ENCODE measurements at regions not wholly inside any gene's neighbourhood (a gene's known extent, or its start where the extent isn't known, plus 50 kb on each side); places are given as distances from the start of the nearest gene placed in this dataset.

GRCh38 chr6:44007818-44008621 is 119.2 kb downstream of the MRPL14 start:
- TF ChIP-seq, protein P1, sequence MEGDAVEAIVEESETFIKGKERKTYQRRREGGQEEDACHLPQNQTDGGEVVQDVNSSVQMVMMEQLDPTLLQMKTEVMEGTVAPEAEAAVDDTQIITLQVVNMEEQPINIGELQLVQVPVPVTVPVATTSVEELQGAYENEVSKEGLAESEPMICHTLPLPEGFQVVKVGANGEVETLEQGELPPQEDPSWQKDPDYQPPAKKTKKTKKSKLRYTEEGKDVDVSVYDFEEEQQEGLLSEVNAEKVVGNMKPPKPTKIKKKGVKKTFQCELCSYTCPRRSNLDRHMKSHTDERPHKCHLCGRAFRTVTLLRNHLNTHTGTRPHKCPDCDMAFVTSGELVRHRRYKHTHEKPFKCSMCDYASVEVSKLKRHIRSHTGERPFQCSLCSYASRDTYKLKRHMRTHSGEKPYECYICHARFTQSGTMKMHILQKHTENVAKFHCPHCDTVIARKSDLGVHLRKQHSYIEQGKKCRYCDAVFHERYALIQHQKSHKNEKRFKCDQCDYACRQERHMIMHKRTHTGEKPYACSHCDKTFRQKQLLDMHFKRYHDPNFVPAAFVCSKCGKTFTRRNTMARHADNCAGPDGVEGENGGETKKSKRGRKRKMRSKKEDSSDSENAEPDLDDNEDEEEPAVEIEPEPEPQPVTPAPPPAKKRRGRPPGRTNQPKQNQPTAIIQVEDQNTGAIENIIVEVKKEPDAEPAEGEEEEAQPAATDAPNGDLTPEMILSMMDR (IDR thresholded peaks at IDR 0.05; ENCODE audit: insufficient read depth, low read length, poor library complexity, severe bottlenecking), result no peak
- no peak for TF ChIP-seq EZH2phosphoT487 (conservative IDR thresholded peaks at IDR 0.05; ENCODE audit: low read length)

Data from SU-DHL-6 (cell line).